ENCODE measurements at regions not wholly inside any gene's neighbourhood (a gene's known extent, or its start where the extent isn't known, plus 50 kb on each side); places are given as distances from the start of the nearest gene placed in this dataset.

DNA sequence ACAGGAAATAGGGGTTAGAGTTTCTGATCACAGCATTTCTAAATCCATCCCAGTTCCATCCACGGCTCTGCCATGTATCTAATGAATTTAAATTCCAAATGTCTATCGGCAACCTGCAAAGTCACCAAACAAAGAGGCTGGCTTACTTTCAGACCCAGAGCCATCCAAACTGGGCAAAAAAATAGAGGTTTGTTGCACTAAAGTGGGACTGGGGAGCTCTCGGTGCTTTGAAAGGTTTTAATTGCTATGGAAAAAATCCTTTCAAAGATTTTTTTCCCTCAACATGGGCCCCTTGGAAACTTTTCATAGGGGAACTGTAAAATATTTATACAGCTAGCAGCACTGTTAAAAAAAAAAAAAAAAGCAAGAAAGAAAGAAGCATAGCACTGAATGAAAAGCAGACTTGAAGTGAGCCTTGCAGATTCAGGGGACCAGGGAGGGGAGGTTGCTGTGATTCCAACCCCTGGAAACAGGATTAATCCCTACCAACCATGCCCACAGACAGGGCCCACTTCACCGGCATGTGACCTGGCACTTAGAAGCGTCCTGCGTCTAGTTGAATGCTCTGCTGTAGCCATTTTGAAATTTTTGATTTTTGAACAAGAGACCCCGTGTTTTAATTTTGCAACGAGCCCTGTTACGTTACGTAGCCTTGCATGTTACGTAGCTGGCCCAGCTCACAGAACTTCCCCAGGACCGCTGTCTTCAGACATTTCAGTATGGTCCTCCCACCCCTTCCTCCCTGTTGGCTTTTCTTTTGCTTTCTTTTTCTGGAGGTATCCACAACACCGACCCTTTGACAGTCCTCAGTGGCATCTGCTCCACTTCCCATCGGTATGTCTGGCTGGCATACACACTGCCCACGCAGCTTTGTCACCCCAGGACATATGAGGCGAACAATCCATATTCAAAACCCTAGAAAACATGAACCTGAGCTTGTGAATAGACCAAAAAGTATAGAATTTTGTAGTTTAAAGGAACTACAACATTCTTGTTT is 105.3 kb upstream of the NFIB start:
- no peaks in the 10 kb centered on the region for H3K9me3 ChIP-seq (replicated peaks in 1 of 3)
- WGBS, 4 donors = 74 to 83% (median 79%) methylated on average over 16 of the region's 16 CpGs
- no peak for TF ChIP-seq POLR2A (IDR thresholded peaks at IDR 0.05)
- TF ChIP-seq, protein P1, sequence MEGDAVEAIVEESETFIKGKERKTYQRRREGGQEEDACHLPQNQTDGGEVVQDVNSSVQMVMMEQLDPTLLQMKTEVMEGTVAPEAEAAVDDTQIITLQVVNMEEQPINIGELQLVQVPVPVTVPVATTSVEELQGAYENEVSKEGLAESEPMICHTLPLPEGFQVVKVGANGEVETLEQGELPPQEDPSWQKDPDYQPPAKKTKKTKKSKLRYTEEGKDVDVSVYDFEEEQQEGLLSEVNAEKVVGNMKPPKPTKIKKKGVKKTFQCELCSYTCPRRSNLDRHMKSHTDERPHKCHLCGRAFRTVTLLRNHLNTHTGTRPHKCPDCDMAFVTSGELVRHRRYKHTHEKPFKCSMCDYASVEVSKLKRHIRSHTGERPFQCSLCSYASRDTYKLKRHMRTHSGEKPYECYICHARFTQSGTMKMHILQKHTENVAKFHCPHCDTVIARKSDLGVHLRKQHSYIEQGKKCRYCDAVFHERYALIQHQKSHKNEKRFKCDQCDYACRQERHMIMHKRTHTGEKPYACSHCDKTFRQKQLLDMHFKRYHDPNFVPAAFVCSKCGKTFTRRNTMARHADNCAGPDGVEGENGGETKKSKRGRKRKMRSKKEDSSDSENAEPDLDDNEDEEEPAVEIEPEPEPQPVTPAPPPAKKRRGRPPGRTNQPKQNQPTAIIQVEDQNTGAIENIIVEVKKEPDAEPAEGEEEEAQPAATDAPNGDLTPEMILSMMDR (IDR thresholded peaks at IDR 0.05) = no peak
- H3K4me3 ChIP-seq = no peak overlapping the region
- H3K27me3 ChIP-seq = no peaks in the 10 kb centered on the region
- DNase-seq = no peak
- no peaks in the 10 kb centered on the region for H3K36me3 ChIP-seq (replicated peaks in 1 of 2)
- no peak overlapping the region for H3K27ac ChIP-seq
- intact Hi-C loops (cut with DNase I) = no loop called here
- no peaks in the 10 kb centered on the region for H3K4me1 ChIP-seq (replicated peaks in 1 of 2)

DNA sequence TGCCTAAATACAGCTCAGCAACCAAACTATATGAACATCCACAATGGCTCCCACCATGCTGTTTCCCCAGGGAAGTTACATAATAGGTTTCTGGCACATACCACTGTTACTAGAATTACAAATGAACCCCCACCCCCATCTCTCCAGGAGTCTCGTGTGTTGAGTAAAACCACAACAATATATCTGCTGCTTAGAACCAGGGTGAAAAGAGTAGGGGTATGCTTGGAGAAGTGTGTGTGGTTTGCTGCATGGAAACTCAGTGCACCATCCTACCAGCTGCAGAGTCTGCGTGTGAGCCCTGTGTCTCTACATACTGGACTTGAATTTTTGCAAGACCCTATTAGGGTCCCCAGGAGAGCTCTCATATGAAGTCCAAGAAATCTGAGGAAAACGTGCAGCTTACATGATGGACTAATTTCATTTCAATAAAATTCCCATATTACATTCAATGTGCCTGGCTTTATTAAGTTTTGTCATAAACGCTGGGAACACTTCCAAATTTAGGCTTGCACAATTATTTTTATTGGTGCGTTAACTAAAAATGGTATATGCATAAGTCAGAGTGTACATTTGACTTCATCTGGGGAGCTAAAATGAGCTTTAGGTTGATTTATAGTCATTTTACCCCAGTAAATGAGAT is 104.5 kb upstream of the NFIB start:
- 47 to 62% (median 54%) methylated on average over 5 of the region's 5 CpGs for WGBS, 4 donors
- Histone ChIP-seq H3K4me1 (replicated peaks in 1 of 2) (no peaks in the 10 kb centered on the region), H3K27me3 (no peaks in the 10 kb centered on the region), H3K9me3 (replicated peaks in 1 of 3) (no peaks in the 10 kb centered on the region), H3K36me3 (replicated peaks in 1 of 2) (no peaks in the 10 kb centered on the region), H3K27ac (no peak overlapping the region), H3K4me3 (no peak overlapping the region)
- intact Hi-C loops (cut with DNase I) = no loop called here
- TF ChIP-seq POLR2A (IDR thresholded peaks at IDR 0.05) = no peak
- TF ChIP-seq, protein P1 (IDR thresholded peaks at IDR 0.05) = no peak
- DNase-seq = no peak

DNA sequence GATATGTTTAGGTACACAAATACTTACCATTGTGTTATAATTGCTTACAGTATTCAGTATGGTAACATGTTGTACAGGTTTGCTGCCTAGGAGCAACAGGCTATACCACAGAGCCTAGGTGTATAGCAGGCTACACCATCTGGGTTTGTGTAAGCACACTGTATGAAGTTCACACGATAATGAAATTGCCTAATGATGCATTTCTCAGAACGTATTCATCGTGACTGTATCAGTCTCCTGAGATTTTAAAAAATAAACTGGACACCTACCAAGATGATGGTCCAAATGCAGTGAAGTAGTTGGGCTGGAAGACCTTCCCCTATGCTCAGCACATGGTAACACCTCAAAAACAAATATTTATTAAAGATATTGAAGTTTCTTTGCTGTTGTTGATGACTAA is 103.3 kb upstream of the NFIB start:
- Histone ChIP-seq H3K9me3 (replicated peaks in 1 of 3) (no peaks in the 10 kb centered on the region), H3K27me3 (no peaks in the 10 kb centered on the region), H3K27ac (no peak overlapping the region), H3K4me1 (replicated peaks in 1 of 2) (no peaks in the 10 kb centered on the region), H3K36me3 (replicated peaks in 1 of 2) (no peaks in the 10 kb centered on the region), H3K4me3 (no peak overlapping the region)
- intact Hi-C loops (cut with DNase I) = no loop called here
- TF ChIP-seq POLR2A (IDR thresholded peaks at IDR 0.05) = no peak
- TF ChIP-seq, protein P1 (IDR thresholded peaks at IDR 0.05) = no peak
- no peak for DNase-seq
- 87 to 97% (median 91%) methylated on average over 3 of the region's 3 CpGs for WGBS, 4 donors

DNA sequence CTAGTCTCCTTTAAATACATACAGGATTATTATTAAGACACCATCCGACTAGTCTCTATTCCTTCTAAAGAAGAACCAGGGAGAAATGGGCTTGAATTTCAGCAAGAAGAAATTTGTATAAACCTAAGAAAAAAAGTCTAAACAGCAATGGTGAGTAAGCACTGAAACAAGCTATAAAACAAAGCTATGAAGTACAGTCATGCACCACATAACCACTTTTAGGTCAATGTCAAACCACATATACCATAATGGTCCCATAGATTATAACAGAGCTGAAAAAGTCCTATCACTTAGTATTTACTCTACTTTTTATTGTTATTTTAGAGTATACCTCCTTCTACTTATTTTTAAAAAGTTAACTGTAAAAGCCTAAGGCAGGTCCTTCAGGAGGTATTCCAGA is 102.0 kb upstream of the NFIB start:
- DNase-seq = no peak
- no peaks in the 10 kb centered on the region for H3K36me3 ChIP-seq (replicated peaks in 1 of 2)
- TF ChIP-seq, protein P1 (IDR thresholded peaks at IDR 0.05) = no peak
- TF ChIP-seq POLR2A (IDR thresholded peaks at IDR 0.05) = no peak
- WGBS, 4 donors = 47 to 96% (median 88%) methylated on average over 1 of the region's 1 CpG
- H3K9me3 ChIP-seq (replicated peaks in 1 of 3) = no peaks in the 10 kb centered on the region
- no peaks in the 10 kb centered on the region for H3K4me1 ChIP-seq (replicated peaks in 1 of 2)
- intact Hi-C loops (cut with DNase I) = no loop called here
- no peak overlapping the region for H3K27ac ChIP-seq
- no peak overlapping the region for H3K4me3 ChIP-seq
- no peaks in the 10 kb centered on the region for H3K27me3 ChIP-seq

Data from adrenal gland (tissue), 9 donors.